Loucy (cell line): ENCODE measurements at regions not wholly inside any gene's neighbourhood (a gene's known extent, or its start where the extent isn't known, plus 50 kb on each side); places are given as distances from the start of the nearest gene placed in this dataset.

Experiments
- H2AFZ ChIP-seq: fragments of 200-600 bp; sonication (generic); 2 replicates; pipeline ENCODE4 v1.6.0; 2016; ENCODE audit warnings: antibody characterized with exemption, mild to moderate bottlenecking, low read length, moderate library complexity
- H3F3A ChIP-seq: fragments of 200-600 bp; 2 replicates; pipeline ENCODE4 v1.6.0; 2016; ENCODE audit warnings: antibody characterized with exemption, low read depth, mild to moderate bottlenecking
- H3K27me3 ChIP-seq: fragments of 200-600 bp; sonication (generic); 2 replicates; pipeline ENCODE4 v1.6.1; 2014; ENCODE audit warnings: low read length, mild to moderate bottlenecking; ENCODE audit not compliant: insufficient read depth, poor library complexity, severe bottlenecking
- H3K36me3 ChIP-seq: fragments of 200-600 bp; sonication (generic); 2 replicates; pipeline ENCODE4 v1.6.1; 2016; ENCODE audit warnings: low read length; ENCODE audit not compliant: insufficient read depth
- H3K4me1 ChIP-seq: fragments of 200-600 bp; sonication (generic); 2 replicates; pipeline ENCODE4 v1.5.1; 2014; ENCODE audit warnings: low read length, mild to moderate bottlenecking; ENCODE audit not compliant: insufficient read depth, poor library complexity, severe bottlenecking
- H3K4me2 ChIP-seq: fragments of 200-600 bp; sonication (generic); 2 replicates; pipeline ENCODE4 v1.6.0; 2014; ENCODE audit warnings: antibody characterized with exemption, low read length, low read depth, mild to moderate bottlenecking; ENCODE audit not compliant: poor library complexity, severe bottlenecking
- H3K4me3 ChIP-seq: fragments of 200-600 bp; sonication (generic); 2 replicates; pipeline ENCODE4 v1.5.1; 2014; ENCODE audit warnings: low read length, mild to moderate bottlenecking, mixed read lengths; ENCODE audit not compliant: poor library complexity, severe bottlenecking
- H3K79me2 ChIP-seq: fragments of 200-600 bp; sonication (generic); 2 replicates; pipeline ENCODE4 v1.6.1; 2014; ENCODE audit warnings: low read length; ENCODE audit not compliant: insufficient read depth
- H3K9ac ChIP-seq: fragments of 200-600 bp; sonication (generic); 2 replicates; pipeline ENCODE4 v1.6.0; 2014; ENCODE audit warnings: mild to moderate bottlenecking, low read depth, low read length, moderate library complexity; ENCODE audit not compliant: poor library complexity, severe bottlenecking
- H3K9me2 ChIP-seq: fragments of 200-600 bp; sonication (generic); replicated peaks from 2 replicates; pipeline ENCODE4 v1.6.1; 2016; ENCODE audit warnings: low read depth, low read length, mixed read lengths
- H3K9me3 ChIP-seq: fragments of 200-600 bp; sonication (generic); 2 replicates; pipeline ENCODE4 v1.6.1; 2014; ENCODE audit warnings: mild to moderate bottlenecking, antibody characterized with exemption, low read length, low read depth; ENCODE audit not compliant: insufficient read depth
- H4K20me1 ChIP-seq: fragments of 200-600 bp; sonication (generic); 2 replicates; pipeline ENCODE4 v1.6.0; 2014; ENCODE audit warnings: antibody characterized with exemption, low read length, mild to moderate bottlenecking; ENCODE audit not compliant: insufficient read depth, poor library complexity, severe bottlenecking
- CTCF ChIP-seq: fragments of 200-600 bp; sonication (generic); conservative IDR thresholded peaks from 2 replicates; pipeline ENCODE4 v1.5.1; 2014; ENCODE audit warnings: mild to moderate bottlenecking, antibody characterized with exemption, low read length
- EZH2phosphoT487 ChIP-seq: fragments of 200-600 bp; IDR thresholded peaks from 2 replicates; pipeline ENCODE4 v1.6.1; 2018; ENCODE audit warnings: antibody characterized with exemption, mild to moderate bottlenecking, moderate library complexity, borderline replicate concordance

- Histone ChIP-seq H3K4me2 (no peak overlapping the region), H3K9ac (no peak overlapping the region)
- TF ChIP-seq CTCF: no peak
- no peak for TF ChIP-seq EZH2phosphoT487
Measured at GRCh38 chr9:15069106-15069505, 158.9 kb upstream of the FREM1 start.

GRCh38 chr9:15068261-15068660, 158.0 kb upstream of the FREM1 start:
- no peak overlapping the region for H3K9ac ChIP-seq
- TF ChIP-seq CTCF: no peak
- no peak for TF ChIP-seq EZH2phosphoT487
- no peaks in the 10 kb centered on the region for H3F3A ChIP-seq
- H3K9me2 ChIP-seq: no peaks in the 10 kb centered on the region
- H3K79me2 ChIP-seq: no peaks in the 10 kb centered on the region
- H3K4me1 ChIP-seq: no peaks in the 10 kb centered on the region
- no peaks in the 10 kb centered on the region for H3K9me3 ChIP-seq
- no peaks in the 10 kb centered on the region for H3K27me3 ChIP-seq
- no peaks in the 10 kb centered on the region for H4K20me1 ChIP-seq
- H3K4me3 ChIP-seq: no peak overlapping the region
- H2AFZ ChIP-seq: no peak overlapping the region
- H3K36me3 ChIP-seq: no peaks in the 10 kb centered on the region
- no peak overlapping the region for H3K4me2 ChIP-seq

More at GRCh38 chr9:15069106-15069505, 158.9 kb upstream of the FREM1 start:
- no peak overlapping the region for H2AFZ ChIP-seq
- H3K9me3 ChIP-seq: no peaks in the 10 kb centered on the region
- no peaks in the 10 kb centered on the region for H3K27me3 ChIP-seq
- H4K20me1 ChIP-seq: no peaks in the 10 kb centered on the region
- no peaks in the 10 kb centered on the region for H3K9me2 ChIP-seq
- H3K79me2 ChIP-seq: no peaks in the 10 kb centered on the region
- H3K4me3 ChIP-seq: no peak overlapping the region
- no peaks in the 10 kb centered on the region for H3F3A ChIP-seq
- H3K4me1 ChIP-seq: no peaks in the 10 kb centered on the region
- no peaks in the 10 kb centered on the region for H3K36me3 ChIP-seq

GRCh38 chr9:15059003-15059402, 148.8 kb upstream of the FREM1 start:
- no peak for TF ChIP-seq EZH2phosphoT487
- no peak for TF ChIP-seq CTCF
- Histone ChIP-seq H3K9ac (no peak overlapping the region), H3K9me3 (no peaks in the 10 kb centered on the region), H3K79me2 (no peaks in the 10 kb centered on the region), H3K4me3 (no peak overlapping the region), H3K4me1 (no peaks in the 10 kb centered on the region), H3K4me2 (no peak overlapping the region), H3K27me3 (no peaks in the 10 kb centered on the region), H3K36me3 (no peaks in the 10 kb centered on the region), H4K20me1 (no peaks in the 10 kb centered on the region), H2AFZ (no peak overlapping the region), H3K9me2 (no peaks in the 10 kb centered on the region), H3F3A (no peaks in the 10 kb centered on the region)
